Endodermal cell (in vitro differentiated cells): ENCODE measurements at regions not wholly inside any gene's neighbourhood (a gene's known extent, or its start where the extent isn't known, plus 50 kb on each side); places are given as distances from the start of the nearest gene placed in this dataset.
A peak's percentile ranks its signal among the peaks of the same experiment; 100 is the strongest.

Experiments used
- DNase-seq: peaks from one replicate; pipeline ENCODE4 v3.0.0-alpha.2; 2017
- H3K27ac ChIP-seq: 2 replicates; pipeline ENCODE4 v1.5.1; 2013; ENCODE audit warnings: mild to moderate bottlenecking, low read depth, low read length, moderate library complexity
- H3K27me3 ChIP-seq: 2 replicates; pipeline ENCODE4 v1.6.1; 2013; ENCODE audit warnings: mild to moderate bottlenecking, low read length, moderate library complexity; ENCODE audit not compliant: insufficient read depth, control insufficient read depth, poor library complexity, severe bottlenecking
- H3K36me3 ChIP-seq: 2 replicates; pipeline ENCODE4 v1.7.0; 2013; ENCODE audit warnings: mild to moderate bottlenecking, low read length, moderate library complexity; ENCODE audit not compliant: control insufficient read depth, insufficient read depth
- H3K4me1 ChIP-seq: one replicate; pipeline ENCODE4 v1.7.0; 2013; ENCODE audit warnings: low read length; ENCODE audit not compliant: control insufficient read depth, insufficient read depth
- H3K4me3 ChIP-seq: 2 replicates; pipeline ENCODE4 v1.5.1; 2013; ENCODE audit warnings: mild to moderate bottlenecking, low read length, moderate library complexity
- H3K9ac ChIP-seq: 2 replicates; pipeline ENCODE4 v1.6.1; 2013; ENCODE audit warnings: mild to moderate bottlenecking, low read length, moderate library complexity; ENCODE audit not compliant: poor library complexity, severe bottlenecking; ENCODE audit errors: extremely low read depth
- H3K9me3 ChIP-seq: 2 replicates; pipeline ENCODE4 v1.6.1; 2013; ENCODE audit warnings: mild to moderate bottlenecking, low read length, moderate library complexity; ENCODE audit not compliant: control insufficient read depth
- H3K27ac Mint-ChIP-seq: 2 replicates; pipeline ENCODE4 v1.8.0; 2020; ENCODE audit warnings: mixed read lengths
- H3K27me3 Mint-ChIP-seq: 2 replicates; pipeline ENCODE4 v1.8.0; 2021; ENCODE audit warnings: mild to moderate bottlenecking, mixed read lengths; ENCODE audit not compliant: insufficient read depth
- H3K36me3 Mint-ChIP-seq: 2 replicates; pipeline ENCODE4 v1.8.0; 2020; ENCODE audit warnings: low read depth, mixed read lengths
- H3K4me1 Mint-ChIP-seq: 2 replicates; pipeline ENCODE4 v1.8.0; 2020; ENCODE audit warnings: mixed read lengths
- H3K4me3 Mint-ChIP-seq: 2 replicates; pipeline ENCODE4 v1.8.0; 2020; ENCODE audit warnings: mild to moderate bottlenecking, moderate library complexity, mixed read lengths
- H3K9me3 Mint-ChIP-seq: 2 replicates; pipeline ENCODE4 v1.8.0; 2020; ENCODE audit warnings: mild to moderate bottlenecking, mixed read lengths
- WGBS, 2 experiments: methylation state at CpG; one replicate each; pipeline versions ENCODE4 v1.1.5 to v1.1.7; 2013; ENCODE audit warnings: missing lambda C conversion rate in 2 of 2, mixed read lengths in 1 of 2; ENCODE audit not compliant: insufficient coverage in 1 of 2, insufficient read length in 1 of 2; 5-methylcytosine and 5-hydroxymethylcytosine counted together
- TF ChIP-seq, protein P1 (sequence below): fragments of 200-600 bp; sonication (generic); conservative IDR thresholded peaks from 2 replicates; pipeline ENCODE4 v1.5.0; 2021; ENCODE audit warnings: antibody characterized with exemption, mild to moderate bottlenecking

DNA sequence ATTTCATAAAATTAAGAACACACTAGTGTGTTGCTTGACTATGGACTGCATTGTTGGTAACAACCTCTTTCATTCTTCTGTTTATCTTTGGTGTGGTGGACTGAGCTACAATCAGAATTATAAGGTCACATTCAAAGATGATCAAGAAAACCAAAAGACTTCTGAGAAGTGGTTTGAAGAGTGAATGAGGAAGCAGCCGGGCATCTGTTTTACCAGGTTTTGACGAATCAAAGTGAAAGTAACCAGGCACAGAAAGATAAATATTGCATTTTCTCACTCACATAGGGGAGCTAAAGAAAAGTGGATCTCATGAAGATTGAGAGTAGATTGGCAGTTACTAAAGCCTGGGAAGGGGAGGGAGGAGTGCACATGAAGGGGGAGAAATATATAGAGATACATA lies 589.1 kb downstream of the ZNF608 start:
- H3K4me1 Mint-ChIP-seq = no peaks in the 10 kb centered on the region
- peaks cover 37% of the 10 kb centered on the region for H3K9me3 Mint-ChIP-seq
- H3K9ac ChIP-seq = no peak overlapping the region
- H3K4me3 ChIP-seq = no peak overlapping the region
- H3K27ac ChIP-seq = no peak overlapping the region
- H3K4me1 ChIP-seq = no peaks in the 10 kb centered on the region
- no peak for DNase-seq
- 90 to 100% methylated on average over 1 to 2 of the region's 2 CpGs for WGBS, 2 experiments
- H3K27ac Mint-ChIP-seq = no peak overlapping the region
- no peaks in the 10 kb centered on the region for H3K27me3 Mint-ChIP-seq
- H3K27me3 ChIP-seq = no peaks in the 10 kb centered on the region
- H3K36me3 Mint-ChIP-seq = peaks cover 4% of the 10 kb centered on the region
- no peak overlapping the region for H3K4me3 Mint-ChIP-seq
- peaks cover 33% of the 10 kb centered on the region for H3K9me3 ChIP-seq
- TF ChIP-seq, protein P1, sequence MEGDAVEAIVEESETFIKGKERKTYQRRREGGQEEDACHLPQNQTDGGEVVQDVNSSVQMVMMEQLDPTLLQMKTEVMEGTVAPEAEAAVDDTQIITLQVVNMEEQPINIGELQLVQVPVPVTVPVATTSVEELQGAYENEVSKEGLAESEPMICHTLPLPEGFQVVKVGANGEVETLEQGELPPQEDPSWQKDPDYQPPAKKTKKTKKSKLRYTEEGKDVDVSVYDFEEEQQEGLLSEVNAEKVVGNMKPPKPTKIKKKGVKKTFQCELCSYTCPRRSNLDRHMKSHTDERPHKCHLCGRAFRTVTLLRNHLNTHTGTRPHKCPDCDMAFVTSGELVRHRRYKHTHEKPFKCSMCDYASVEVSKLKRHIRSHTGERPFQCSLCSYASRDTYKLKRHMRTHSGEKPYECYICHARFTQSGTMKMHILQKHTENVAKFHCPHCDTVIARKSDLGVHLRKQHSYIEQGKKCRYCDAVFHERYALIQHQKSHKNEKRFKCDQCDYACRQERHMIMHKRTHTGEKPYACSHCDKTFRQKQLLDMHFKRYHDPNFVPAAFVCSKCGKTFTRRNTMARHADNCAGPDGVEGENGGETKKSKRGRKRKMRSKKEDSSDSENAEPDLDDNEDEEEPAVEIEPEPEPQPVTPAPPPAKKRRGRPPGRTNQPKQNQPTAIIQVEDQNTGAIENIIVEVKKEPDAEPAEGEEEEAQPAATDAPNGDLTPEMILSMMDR = no peak
- no peaks in the 10 kb centered on the region for H3K36me3 ChIP-seq

DNA sequence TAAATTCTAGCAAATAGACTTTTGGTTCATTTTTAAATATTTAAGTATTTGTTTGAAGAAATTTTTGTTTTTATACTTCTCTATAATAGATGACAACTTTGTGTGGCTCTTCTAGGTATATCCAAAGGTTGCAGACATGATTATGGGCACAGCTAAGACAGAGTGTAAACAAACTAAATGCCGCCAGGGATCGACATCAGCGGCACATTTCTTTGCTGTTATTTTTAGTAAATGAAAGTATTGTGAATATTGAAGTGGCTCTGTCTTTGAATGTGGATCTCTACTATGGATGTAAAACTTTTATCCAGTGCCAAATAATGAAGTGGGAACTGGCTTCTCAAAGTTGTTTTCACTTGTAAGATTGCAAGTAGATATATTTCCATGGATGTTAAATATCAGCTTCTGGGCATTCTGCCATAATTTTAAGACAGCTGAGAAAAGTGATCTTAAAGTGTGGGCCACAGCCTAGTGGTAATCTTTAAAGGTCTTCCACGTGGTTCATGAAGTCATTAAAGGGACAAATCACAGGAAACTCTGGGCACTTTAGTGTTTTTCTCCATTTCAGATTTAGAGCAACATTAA lies 589.9 kb downstream of the ZNF608 start:
- TF ChIP-seq, protein P1 = no peak
- no peak overlapping the region for H3K9ac ChIP-seq
- H3K4me1 ChIP-seq = no peaks in the 10 kb centered on the region
- no peak overlapping the region for H3K27ac ChIP-seq
- no peak overlapping the region for H3K27ac Mint-ChIP-seq
- H3K9me3 Mint-ChIP-seq = peaks cover 42% of the 10 kb centered on the region
- peaks cover 4% of the 10 kb centered on the region for H3K36me3 Mint-ChIP-seq
- H3K27me3 Mint-ChIP-seq = no peaks in the 10 kb centered on the region
- H3K4me3 Mint-ChIP-seq = no peak overlapping the region
- H3K9me3 ChIP-seq = peaks cover 36% of the 10 kb centered on the region
- H3K4me3 ChIP-seq = no peak overlapping the region
- no peaks in the 10 kb centered on the region for H3K4me1 Mint-ChIP-seq
- no peaks in the 10 kb centered on the region for H3K36me3 ChIP-seq
- H3K27me3 ChIP-seq = no peaks in the 10 kb centered on the region
- 85 to 91% methylated on average over 4 of the region's 4 CpGs for WGBS, 2 experiments
- no peak for DNase-seq

DNA sequence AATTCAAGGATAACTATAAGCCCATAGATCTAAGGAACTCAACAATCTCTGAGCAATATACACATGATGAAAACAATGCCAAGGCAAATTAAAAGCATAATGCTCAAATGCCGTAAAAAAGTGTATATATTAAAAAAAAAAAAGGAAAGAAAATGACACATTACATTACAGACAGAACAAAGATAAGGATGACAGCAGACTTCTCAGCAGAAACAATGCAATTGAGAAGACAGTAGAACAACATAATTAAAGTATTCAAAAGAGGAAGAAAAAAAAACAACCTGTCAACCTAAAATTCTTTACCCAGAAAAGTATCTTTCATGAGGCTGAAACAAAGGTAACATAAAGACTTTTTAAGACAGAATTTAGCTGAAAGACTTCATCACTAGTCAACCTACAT lies 591.7 kb downstream of the ZNF608 start:
- H3K9me3 Mint-ChIP-seq = peaks cover 58% of the 10 kb centered on the region
- Histone ChIP-seq H3K27ac (no peak overlapping the region), H3K36me3 (no peaks in the 10 kb centered on the region), H3K27me3 (no peaks in the 10 kb centered on the region), H3K4me3 (peak overlapping the region; percentile 54), H3K9me3 (peaks cover 51% of the 10 kb centered on the region), H3K9ac (no peak overlapping the region), H3K4me1 (no peaks in the 10 kb centered on the region)
- H3K36me3 Mint-ChIP-seq = peaks cover 12% of the 10 kb centered on the region
- no peaks in the 10 kb centered on the region for H3K4me1 Mint-ChIP-seq
- no peaks in the 10 kb centered on the region for H3K27me3 Mint-ChIP-seq
- H3K4me3 Mint-ChIP-seq = no peak overlapping the region
- no CpG with 5 or more reads among the region's 1 CpG for WGBS, 2 experiments
- no peak for DNase-seq
- no peak overlapping the region for H3K27ac Mint-ChIP-seq
- TF ChIP-seq, protein P1 = no peak
